ENCODE measurements at regions not wholly inside any gene's neighbourhood (a gene's known extent, or its start where the extent isn't known, plus 50 kb on each side); places are given as distances from the start of the nearest gene placed in this dataset.

DNA sequence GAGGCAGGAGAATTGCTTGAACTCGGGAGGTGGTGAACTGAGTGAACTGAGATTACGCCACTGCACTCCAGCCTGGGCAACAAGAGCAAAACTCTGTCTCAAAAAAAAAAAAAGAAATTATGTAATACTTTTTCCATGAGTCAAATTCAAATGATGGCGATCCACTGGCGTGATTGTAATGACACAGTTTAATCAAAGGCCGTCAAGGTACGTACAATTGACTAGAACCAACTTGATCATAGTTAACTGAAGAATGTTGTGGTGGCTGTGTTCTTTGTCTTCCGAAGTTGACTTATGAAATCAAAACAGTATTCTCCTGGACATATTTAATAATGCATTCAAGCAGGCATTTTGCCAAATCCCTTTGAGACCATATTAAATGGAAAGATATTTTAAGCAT is 318.6 kb upstream of the FAT1 start:
- DNase-seq (ENCODE audit: extremely low spot score), result no peak
- ChIA-PET POLR2A (no interaction called here), CTCF (no interaction called here)
- TF ChIP-seq, protein P1, sequence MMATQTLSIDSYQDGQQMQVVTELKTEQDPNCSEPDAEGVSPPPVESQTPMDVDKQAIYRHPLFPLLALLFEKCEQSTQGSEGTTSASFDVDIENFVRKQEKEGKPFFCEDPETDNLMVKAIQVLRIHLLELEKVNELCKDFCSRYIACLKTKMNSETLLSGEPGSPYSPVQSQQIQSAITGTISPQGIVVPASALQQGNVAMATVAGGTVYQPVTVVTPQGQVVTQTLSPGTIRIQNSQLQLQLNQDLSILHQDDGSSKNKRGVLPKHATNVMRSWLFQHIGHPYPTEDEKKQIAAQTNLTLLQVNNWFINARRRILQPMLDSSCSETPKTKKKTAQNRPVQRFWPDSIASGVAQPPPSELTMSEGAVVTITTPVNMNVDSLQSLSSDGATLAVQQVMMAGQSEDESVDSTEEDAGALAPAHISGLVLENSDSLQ (IDR thresholded peaks at IDR 0.05), result no peak
- TF ChIP-seq L3MBTL2 (conservative IDR thresholded peaks at IDR 0.05), result no peak
- no peak for TF ChIP-seq FOXK2 (IDR thresholded peaks at IDR 0.05)
- TF ChIP-seq LEF1 (IDR thresholded peaks at IDR 0.05; ENCODE audit: borderline replicate concordance), result no peak
- TF ChIP-seq FOXM1 (IDR thresholded peaks at IDR 0.05; ENCODE audit: borderline replicate concordance), result no peak
- no peak for TF ChIP-seq BHLHE40 (IDR thresholded peaks at IDR 0.05; ENCODE audit: borderline replicate concordance)
- TF ChIP-seq HDGF (IDR thresholded peaks at IDR 0.05; ENCODE audit: borderline replicate concordance), result no peak
- TF ChIP-seq TARDBP (IDR thresholded peaks at IDR 0.05), result no peak
- TF ChIP-seq NFRKB (IDR thresholded peaks at IDR 0.05), result no peak
- TF ChIP-seq ARNT (IDR thresholded peaks at IDR 0.05), result no peak
- no peak for TF ChIP-seq SUZ12 (IDR thresholded peaks at IDR 0.05)
- no peak for TF ChIP-seq ZNF384 (IDR thresholded peaks at IDR 0.05)
- TF ChIP-seq ELF4 (IDR thresholded peaks at IDR 0.05), result no peak
- TF ChIP-seq SP1 (IDR thresholded peaks at IDR 0.05), result no peak
- TF ChIP-seq FOXA1 (IDR thresholded peaks at IDR 0.05), result no peak
- no peak for TF ChIP-seq CTBP1 (IDR thresholded peaks at IDR 0.05; ENCODE audit: borderline replicate concordance)

DNA sequence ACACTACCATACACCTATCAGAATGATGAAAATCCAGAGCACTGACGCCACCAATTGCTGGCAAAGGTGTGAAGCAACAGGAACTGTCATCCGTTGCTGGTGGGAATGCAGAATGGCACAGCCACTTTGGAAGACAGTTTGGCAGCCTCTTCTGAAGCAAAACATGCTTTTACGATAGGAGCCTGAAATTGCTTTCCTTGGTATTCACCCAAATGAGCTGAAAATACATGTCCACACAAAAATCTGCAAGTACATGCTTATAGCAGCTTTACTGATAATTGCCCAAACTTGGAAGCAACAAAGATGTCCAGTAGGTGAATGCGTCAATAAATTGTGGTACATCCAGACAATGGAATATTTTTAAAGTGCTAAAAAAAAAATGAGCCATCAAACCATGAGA is 322.8 kb upstream of the FAT1 start:
- TF ChIP-seq ZNF384 (IDR thresholded peaks at IDR 0.05), result no peak
- TF ChIP-seq CTBP1 (IDR thresholded peaks at IDR 0.05; ENCODE audit: borderline replicate concordance), result no peak
- no peak for TF ChIP-seq ELF4 (IDR thresholded peaks at IDR 0.05)
- no peak for TF ChIP-seq ARNT (IDR thresholded peaks at IDR 0.05)
- TF ChIP-seq FOXA1 (IDR thresholded peaks at IDR 0.05), result no peak
- TF ChIP-seq SUZ12 (IDR thresholded peaks at IDR 0.05), result no peak
- TF ChIP-seq FOXK2 (IDR thresholded peaks at IDR 0.05), result no peak
- no peak for TF ChIP-seq BHLHE40 (IDR thresholded peaks at IDR 0.05; ENCODE audit: borderline replicate concordance)
- no peak for TF ChIP-seq SP1 (IDR thresholded peaks at IDR 0.05)
- no peak for TF ChIP-seq TARDBP (IDR thresholded peaks at IDR 0.05)
- DNase-seq (ENCODE audit: extremely low spot score), result no peak
- ChIA-PET CTCF (no interaction called here), POLR2A (no interaction called here)

DNA sequence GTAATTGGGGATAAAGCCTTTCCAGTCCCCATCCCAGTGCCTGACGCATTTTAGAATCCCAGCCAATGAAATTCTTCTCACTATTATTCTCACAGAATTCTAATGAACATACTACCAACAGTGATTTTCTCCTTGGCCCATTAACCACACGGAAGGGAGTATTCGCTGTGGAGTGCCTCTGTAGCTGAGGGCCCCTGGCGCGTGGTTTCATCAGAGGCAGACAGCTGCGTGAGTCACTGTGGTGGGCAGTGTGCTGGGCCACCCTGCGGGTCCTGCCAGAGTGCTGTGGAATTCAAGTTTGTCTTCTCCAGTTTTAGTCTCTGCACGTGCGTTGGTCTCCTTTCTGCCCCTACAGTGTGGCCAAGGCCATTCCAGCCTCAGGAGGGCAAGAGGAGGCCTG is 335.4 kb upstream of the FAT1 start:
- DNase-seq (ENCODE audit: extremely low spot score), result no peak
- CTCF ChIA-PET, result no interaction called here
- POLR2A ChIA-PET, result no interaction called here

DNA sequence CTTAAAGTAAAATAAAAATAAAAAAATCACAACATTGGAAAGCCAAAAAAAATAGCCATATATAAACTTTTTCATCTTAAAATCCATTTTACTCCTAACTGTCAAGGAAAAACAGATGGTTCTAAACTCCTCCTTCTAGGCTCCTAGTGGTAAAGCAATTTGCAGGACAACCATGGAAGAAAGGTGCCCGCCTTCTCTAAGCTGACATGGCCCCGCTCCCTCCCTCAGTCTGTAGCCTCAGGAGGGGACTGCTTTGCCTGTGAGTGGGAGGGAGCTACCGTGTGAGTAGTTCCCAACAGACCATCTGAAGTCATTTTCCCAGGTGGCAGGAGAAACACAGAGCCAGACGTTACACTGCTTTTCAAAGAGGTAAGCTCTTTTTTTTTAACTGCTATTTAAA is 336.2 kb upstream of the FAT1 start:
- CTCF ChIA-PET, result no interaction called here

More for the DNA sequence above, 335.4 kb upstream of the FAT1 start:
- TF ChIP-seq SP1 (IDR thresholded peaks at IDR 0.05), result no peak

DNA sequence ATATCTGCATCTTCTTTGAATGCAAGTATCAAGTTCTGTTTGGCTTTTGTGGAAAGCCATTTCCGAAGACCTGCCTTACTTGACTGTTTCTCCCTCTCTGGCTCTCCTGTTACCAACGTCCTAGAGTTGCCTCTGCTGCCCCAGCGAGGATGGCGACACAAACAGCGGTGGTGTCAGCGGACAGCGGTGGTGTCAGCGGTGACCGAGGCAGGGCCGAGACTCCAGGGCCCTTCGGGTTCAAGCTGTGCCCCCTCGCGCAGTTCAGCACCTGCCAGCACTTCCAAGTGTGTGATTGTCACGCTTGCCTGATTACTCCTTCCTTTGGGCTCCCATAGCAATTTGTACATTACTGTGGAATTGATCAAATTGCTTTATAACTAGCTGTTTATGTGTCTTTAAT is 336.9 kb upstream of the FAT1 start:
- no peak for DNase-seq (ENCODE audit: extremely low spot score)
- ChIA-PET CTCF (no interaction called here), POLR2A (interaction anchor here (0.8 kb wide), 1 partner anchor 27 kb away, joined by 3 read pairs; no protein-coding TSS in a partner anchor)
- no peak for TF ChIP-seq ZNF384 (IDR thresholded peaks at IDR 0.05)
- no peak for TF ChIP-seq FOXA1 (IDR thresholded peaks at IDR 0.05)
- no peak for TF ChIP-seq ARNT (IDR thresholded peaks at IDR 0.05)
- no peak for TF ChIP-seq LEF1 (IDR thresholded peaks at IDR 0.05; ENCODE audit: borderline replicate concordance)
- no peak for TF ChIP-seq ELF4 (IDR thresholded peaks at IDR 0.05)
- TF ChIP-seq, protein P1 (IDR thresholded peaks at IDR 0.05), result no peak
- TF ChIP-seq FOXM1 (IDR thresholded peaks at IDR 0.05; ENCODE audit: borderline replicate concordance), result no peak
- TF ChIP-seq HDGF (IDR thresholded peaks at IDR 0.05; ENCODE audit: borderline replicate concordance), result no peak
- no peak for TF ChIP-seq SUZ12 (IDR thresholded peaks at IDR 0.05)

More for the DNA sequence above, 336.2 kb upstream of the FAT1 start:
- no peak for TF ChIP-seq L3MBTL2 (conservative IDR thresholded peaks at IDR 0.05)
- no peak for TF ChIP-seq ELF4 (IDR thresholded peaks at IDR 0.05)
- no peak for TF ChIP-seq NFRKB (IDR thresholded peaks at IDR 0.05)
- TF ChIP-seq BHLHE40 (IDR thresholded peaks at IDR 0.05; ENCODE audit: borderline replicate concordance), result no peak
- no peak for TF ChIP-seq ZNF384 (IDR thresholded peaks at IDR 0.05)
- TF ChIP-seq CTBP1 (IDR thresholded peaks at IDR 0.05; ENCODE audit: borderline replicate concordance), result no peak
- no peak for TF ChIP-seq LEF1 (IDR thresholded peaks at IDR 0.05; ENCODE audit: borderline replicate concordance)
- no peak for TF ChIP-seq ARNT (IDR thresholded peaks at IDR 0.05)
- TF ChIP-seq SUZ12 (IDR thresholded peaks at IDR 0.05), result no peak
- TF ChIP-seq, protein P1 (IDR thresholded peaks at IDR 0.05), result no peak
- no peak for TF ChIP-seq FOXK2 (IDR thresholded peaks at IDR 0.05)
- no peak for TF ChIP-seq HDGF (IDR thresholded peaks at IDR 0.05; ENCODE audit: borderline replicate concordance)
- no peak for TF ChIP-seq TARDBP (IDR thresholded peaks at IDR 0.05)
- TF ChIP-seq FOXA1 (IDR thresholded peaks at IDR 0.05), result no peak
- no peak for DNase-seq (ENCODE audit: extremely low spot score)
- POLR2A ChIA-PET, result interaction anchor here (0.8 kb wide), 1 partner anchor 28 kb away, joined by 3 read pairs; no protein-coding TSS in a partner anchor

DNA sequence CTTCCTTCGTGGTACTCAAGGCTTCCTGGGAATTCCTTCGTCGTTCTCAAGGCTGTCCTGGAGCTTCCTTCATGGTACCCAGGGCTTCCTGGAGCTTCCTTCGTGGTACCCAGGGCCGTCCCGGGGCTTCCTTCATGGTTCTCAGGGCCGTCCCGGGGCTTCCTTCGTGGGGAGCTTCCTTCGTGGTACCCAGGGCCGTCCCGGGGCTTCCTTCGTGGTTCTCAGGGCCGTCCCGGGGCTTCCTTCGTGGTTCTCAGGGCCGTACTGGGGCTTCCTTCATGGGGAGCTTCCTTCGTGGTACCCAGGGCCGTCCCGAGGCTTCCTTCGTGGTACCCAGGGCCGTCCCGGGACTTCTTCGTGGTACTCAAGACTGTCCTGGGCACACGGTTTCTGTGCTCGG is 339.6 kb upstream of the FAT1 start:
- ChIA-PET POLR2A (no interaction called here), CTCF (no interaction called here)
- DNase-seq (ENCODE audit: extremely low spot score), result no peak

DNA sequence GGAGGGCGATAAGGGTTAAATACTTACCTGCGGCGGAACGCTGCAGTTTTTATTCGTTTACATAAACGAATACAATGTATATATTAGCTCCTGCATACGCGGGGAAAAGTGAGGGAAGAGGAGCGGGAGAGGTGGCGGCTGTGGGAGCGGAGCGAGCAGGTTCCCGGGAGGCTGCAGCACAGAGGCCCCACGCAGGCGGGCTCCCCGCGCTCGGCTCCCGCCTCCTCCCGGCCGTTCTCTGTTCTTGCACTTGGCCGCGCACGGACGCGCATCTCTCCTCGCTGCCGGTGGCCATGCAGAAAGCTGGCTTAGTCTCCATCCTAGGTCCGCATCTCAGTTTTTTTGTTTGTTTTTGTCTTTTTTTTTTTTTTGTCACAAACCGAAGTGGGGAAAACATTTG is 340.4 kb upstream of the FAT1 start:
- CTCF ChIA-PET, result no interaction called here
- TF ChIP-seq FOXA1 (IDR thresholded peaks at IDR 0.05), result no peak
- no peak for TF ChIP-seq SP1 (IDR thresholded peaks at IDR 0.05)
- TF ChIP-seq LEF1 (IDR thresholded peaks at IDR 0.05; ENCODE audit: borderline replicate concordance), result no peak
- TF ChIP-seq, protein P1 (IDR thresholded peaks at IDR 0.05), result no peak
- TF ChIP-seq FOXM1 (IDR thresholded peaks at IDR 0.05; ENCODE audit: borderline replicate concordance), result no peak
- no peak for DNase-seq (ENCODE audit: extremely low spot score)
- POLR2A ChIA-PET, result no interaction called here

More for the DNA sequence above, 339.6 kb upstream of the FAT1 start:
- TF ChIP-seq TARDBP (IDR thresholded peaks at IDR 0.05) (no peak), ELF4 (IDR thresholded peaks at IDR 0.05) (no peak), FOXA1 (IDR thresholded peaks at IDR 0.05) (no peak)
